ENCODE measurements at regions not wholly inside any gene's neighbourhood (a gene's known extent, or its start where the extent isn't known, plus 50 kb on each side); places are given as distances from the start of the nearest gene placed in this dataset.

- H3K4me3 Mint-ChIP-seq, result no peak overlapping the region
- H4K91ac ChIP-seq (ENCODE audit: insufficient read length, low read depth, low read length), result no peak overlapping the region
- WGBS (ENCODE audit: extremely low coverage, insufficient read length, low lambda C conversion rate), result no CpG with 5 or more reads among the region's 1 CpG
These were observed 61.4 kb downstream of the FOXD1 start for GRCh38 chr5:73387149-73387591.

More at GRCh38 chr5:73387149-73387591, 61.4 kb downstream of the FOXD1 start:
- peak; percentile 35; the same call in 2 of the 3 replicates for TF ChIP-seq CTCF (conservative IDR thresholded peaks at IDR 0.05)
- Histone ChIP-seq H3K23me2 (ENCODE audit: insufficient read length, low read depth, low read length, poor library complexity, severe bottlenecking) (no peaks in the 10 kb centered on the region), H3K9ac (ENCODE audit: extremely low read depth, insufficient read length, low read length) (no peak overlapping the region), H2BK120ac (ENCODE audit: low read depth, low read length, poor library complexity, severe bottlenecking) (no peak overlapping the region), H4K20me1 (ENCODE audit: control insufficient read depth, insufficient read depth, insufficient read length) (no peaks in the 10 kb centered on the region), H3K79me1 (ENCODE audit: insufficient read depth, low read depth, low read length, poor library complexity, severe bottlenecking) (no peaks in the 10 kb centered on the region), H2AFZ (ENCODE audit: low read length) (no peak overlapping the region), H2AK5ac (ENCODE audit: insufficient read length, low read length) (no peak overlapping the region), H3K18ac (ENCODE audit: insufficient read length, low read depth, low read length) (no peak overlapping the region), H3K14ac (ENCODE audit: insufficient read depth, low read length) (no peak overlapping the region), H3K4ac (ENCODE audit: low read depth, low read length) (no peak overlapping the region), H3K23ac (ENCODE audit: insufficient read length, low read depth, low read length) (no peak overlapping the region), H3K9me3 (ENCODE audit: control insufficient read depth, low read depth, low read length) (no peaks in the 10 kb centered on the region), H3K56ac (ENCODE audit: insufficient read length, low read depth, low read length) (no peak overlapping the region), H2BK20ac (ENCODE audit: low read depth, low read length, poor library complexity, severe bottlenecking) (no peak overlapping the region), H2BK15ac (ENCODE audit: low read depth, low read length) (no peak overlapping the region), H4K5ac (ENCODE audit: insufficient read length, low read depth, low read length) (no peak overlapping the region), H4K8ac (replicated peaks; ENCODE audit: insufficient read length, low read depth, low read length) (no peak overlapping the region), H3K4me1 (ENCODE audit: insufficient read depth, low read length) (no peaks in the 10 kb centered on the region), H3K79me2 (ENCODE audit: insufficient read depth, low read length) (no peaks in the 10 kb centered on the region), H3K4me2 (ENCODE audit: insufficient read depth, insufficient read length, low read length) (no peak overlapping the region), H3T11ph (ENCODE audit: low read length) (no peak overlapping the region), H2BK5ac (ENCODE audit: insufficient read length, low read length) (no peak overlapping the region), H2BK12ac (ENCODE audit: insufficient read length, low read depth, low read length) (no peak overlapping the region), H3K27me3 (ENCODE audit: insufficient read depth, low read length) (no peaks in the 10 kb centered on the region), H3K27ac (ENCODE audit: insufficient read length, low read depth, low read length) (no peak overlapping the region)
- no peaks in the 10 kb centered on the region for H3K4me1 Mint-ChIP-seq
- no peak overlapping the region for H3K27ac Mint-ChIP-seq
- peaks cover 8% of the 10 kb centered on the region for H3K27me3 Mint-ChIP-seq (ENCODE audit: low read depth)
- H3K9me3 Mint-ChIP-seq, result peaks cover 13 to 16% of the 10 kb centered on the region in 2 experiments
- DNase-seq, result no peak
- H3K36me3 Mint-ChIP-seq (ENCODE audit: insufficient read depth in 1 of 3, low read depth in 3 of 3), result peaks cover 8 to 14% (median 10%) of the 10 kb centered on the region in 3 experiments

Measured in H9 (cell line).